GM18520 (cell line): ENCODE measurements at regions not wholly inside any gene's neighbourhood (a gene's known extent, or its start where the extent isn't known, plus 50 kb on each side); places are given as distances from the start of the nearest gene placed in this dataset.
"Not testable (repeated sequence)": the region's sequence is repeated elsewhere in the genome, so short reads cannot be mapped to it uniquely, and the experiment has no call there.

Source experiments
- ATAC-seq: cut with Tn5 transposase; IDR thresholded peaks from one replicate; pipeline ENCODE4 v1.9.1; 2021; ENCODE audit not compliant: unreplicated experiment

- no peak for ATAC-seq
Measured at GRCh38 chr1:55767171-55767570, 552.0 kb upstream of the USP24 start.

DNA sequence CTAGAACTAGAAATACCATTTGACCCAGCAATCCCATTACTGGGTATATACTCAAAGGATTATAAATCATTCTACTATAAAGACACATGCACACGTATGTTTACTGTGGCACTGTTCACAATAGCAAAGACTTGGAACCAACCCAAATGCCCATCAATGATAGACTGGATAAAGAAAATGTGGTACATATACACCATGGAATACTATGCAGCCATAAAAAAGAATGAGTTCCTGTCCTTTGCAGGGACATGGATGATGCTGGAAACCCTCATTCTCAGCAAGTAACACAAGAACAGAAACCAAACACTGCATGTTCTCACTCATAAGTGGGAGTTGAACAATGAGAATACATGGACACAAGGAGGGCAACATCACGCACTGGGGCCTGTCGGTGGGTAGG is 550.3 kb upstream of the USP24 start:
- not testable (repeated sequence) for ATAC-seq

GRCh38 chr1:55751776-55752175 is 536.6 kb upstream of the USP24 start:
- no peak for ATAC-seq

- ATAC-seq, result no peak
Measured at GRCh38 chr1:55750628-55750995, 535.4 kb upstream of the USP24 start.

DNA sequence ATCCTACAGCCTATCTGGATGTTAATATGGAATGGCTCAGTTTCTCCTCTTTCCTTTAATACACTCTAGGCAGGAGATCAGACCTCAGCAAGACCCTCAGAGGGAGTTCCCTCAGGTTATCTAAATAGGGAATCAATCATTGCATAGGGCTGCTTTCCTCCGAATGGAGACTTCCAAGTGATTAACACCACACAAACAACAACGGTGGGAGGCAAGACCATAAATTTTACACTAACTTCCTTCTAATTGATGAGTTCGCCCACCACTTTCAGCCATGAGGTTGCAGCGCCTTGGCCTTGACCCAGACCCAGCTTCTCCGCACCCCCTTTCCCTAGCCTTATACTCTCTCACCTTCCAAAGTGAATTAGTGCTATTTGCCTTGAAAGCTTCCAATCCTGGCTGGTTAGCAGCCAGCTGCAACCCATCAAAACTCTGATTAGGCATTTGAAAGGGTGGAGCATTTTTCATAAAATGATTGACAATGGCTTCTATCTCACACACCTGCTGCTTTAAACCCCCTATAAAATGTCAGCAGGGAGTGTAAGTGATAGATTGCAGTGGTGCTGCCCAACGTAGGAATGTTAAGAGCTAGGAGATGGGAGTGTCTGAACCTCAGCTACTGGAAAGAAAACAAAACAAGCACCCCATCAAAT is 534.9 kb upstream of the USP24 start:
- no peak for ATAC-seq

DNA sequence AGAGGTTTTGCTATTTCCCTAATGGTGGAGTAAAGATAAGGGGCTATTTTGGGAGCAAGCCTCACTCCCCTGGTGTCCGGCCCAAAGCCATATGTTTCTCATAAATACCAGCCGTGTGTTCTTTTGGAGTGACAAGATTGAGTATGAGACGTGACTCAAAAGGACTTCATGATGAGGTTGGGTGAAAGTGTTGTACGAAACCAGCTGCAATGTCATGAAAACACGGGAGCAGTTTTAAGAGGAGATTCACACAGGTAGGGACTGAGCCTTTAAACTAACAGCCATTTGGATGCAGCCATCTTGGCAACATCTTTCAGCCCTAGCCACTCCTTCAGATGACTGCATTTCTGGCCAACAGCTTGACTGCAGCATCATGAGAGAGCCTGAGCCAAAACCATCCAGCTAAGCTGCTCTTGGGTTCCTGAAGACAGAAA is 532.3 kb upstream of the USP24 start:
- ATAC-seq, result no peak

DNA sequence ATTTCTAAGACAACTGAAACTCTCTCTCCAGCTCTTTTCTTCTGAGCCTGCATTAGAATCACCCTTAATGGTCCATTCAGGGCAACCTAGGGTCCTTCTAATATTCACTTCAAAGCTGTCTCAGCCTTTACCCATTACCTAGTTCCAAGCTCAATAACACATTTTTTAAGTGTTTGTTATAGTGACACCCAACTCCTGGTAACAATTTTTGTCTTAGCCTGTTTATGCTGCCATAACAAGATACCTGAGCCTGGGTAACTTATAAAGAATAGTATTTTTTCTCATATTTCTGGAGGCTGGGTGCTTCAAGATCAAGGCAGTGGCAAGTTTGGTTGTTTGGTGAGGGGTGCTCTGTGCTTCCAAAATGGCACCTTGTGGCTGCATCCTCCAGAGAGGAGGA is 531.5 kb upstream of the USP24 start:
- ATAC-seq, result no peak

GRCh38 chr1:55741516-55741915 is 526.4 kb upstream of the USP24 start:
- no peak for ATAC-seq

DNA sequence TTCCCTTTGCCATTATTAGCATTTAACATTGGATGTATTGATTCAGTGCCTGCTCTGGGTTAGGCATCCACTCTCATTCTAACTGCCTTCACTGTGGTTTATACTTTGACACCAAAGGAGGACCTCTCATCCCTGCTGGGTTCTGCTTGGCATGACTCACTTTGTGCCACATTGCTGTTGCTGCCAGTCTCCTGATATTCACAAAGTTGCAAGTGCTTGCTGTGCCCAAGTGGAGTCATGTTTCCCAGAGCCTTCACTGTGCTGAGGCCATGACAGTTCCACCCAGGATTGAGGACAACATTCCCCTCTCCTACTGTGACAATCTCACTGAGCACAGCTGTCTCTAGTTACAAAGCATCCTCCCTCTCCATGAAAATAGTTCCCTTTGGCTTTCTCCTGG is 519.9 kb upstream of the USP24 start:
- ATAC-seq, result no peak

DNA sequence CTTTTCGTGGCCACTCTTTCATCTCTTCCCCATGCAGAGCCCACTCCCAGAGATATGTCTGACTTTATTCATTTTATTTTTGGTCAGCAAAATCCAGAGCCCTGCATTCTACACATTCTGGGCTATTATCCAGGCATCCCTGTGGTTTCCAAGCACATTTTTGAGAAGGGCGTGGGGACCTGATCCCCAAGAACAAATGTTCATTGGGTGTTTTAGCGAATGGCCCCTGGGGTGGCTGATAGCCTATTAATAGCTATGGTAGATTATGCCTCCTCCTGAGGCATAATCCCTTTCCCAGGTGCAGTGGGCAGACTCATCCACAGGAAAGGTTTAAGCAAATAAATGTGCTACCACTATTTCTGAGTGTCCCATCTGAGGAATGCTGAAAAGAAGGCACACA is 511.8 kb upstream of the USP24 start:
- ATAC-seq, result no peak

DNA sequence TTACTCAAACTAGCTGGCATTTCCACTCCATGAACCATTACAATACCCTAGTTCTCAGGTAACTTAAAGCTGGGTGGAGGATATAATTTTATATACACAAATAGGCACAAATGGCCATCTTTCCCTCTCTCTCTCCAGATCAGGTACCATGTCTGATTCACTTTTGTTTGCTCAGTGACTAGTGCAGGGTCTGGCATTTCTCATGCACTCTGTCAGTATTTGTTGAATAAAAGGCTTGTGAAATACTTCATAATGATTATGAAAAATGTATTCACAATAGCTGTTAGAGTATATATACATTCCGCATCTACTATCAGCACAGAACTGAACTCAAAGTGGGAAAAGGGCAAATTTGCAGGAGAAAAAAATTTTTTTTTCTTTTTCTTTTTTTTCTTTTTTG is 510.2 kb upstream of the USP24 start:
- ATAC-seq, result no peak

DNA sequence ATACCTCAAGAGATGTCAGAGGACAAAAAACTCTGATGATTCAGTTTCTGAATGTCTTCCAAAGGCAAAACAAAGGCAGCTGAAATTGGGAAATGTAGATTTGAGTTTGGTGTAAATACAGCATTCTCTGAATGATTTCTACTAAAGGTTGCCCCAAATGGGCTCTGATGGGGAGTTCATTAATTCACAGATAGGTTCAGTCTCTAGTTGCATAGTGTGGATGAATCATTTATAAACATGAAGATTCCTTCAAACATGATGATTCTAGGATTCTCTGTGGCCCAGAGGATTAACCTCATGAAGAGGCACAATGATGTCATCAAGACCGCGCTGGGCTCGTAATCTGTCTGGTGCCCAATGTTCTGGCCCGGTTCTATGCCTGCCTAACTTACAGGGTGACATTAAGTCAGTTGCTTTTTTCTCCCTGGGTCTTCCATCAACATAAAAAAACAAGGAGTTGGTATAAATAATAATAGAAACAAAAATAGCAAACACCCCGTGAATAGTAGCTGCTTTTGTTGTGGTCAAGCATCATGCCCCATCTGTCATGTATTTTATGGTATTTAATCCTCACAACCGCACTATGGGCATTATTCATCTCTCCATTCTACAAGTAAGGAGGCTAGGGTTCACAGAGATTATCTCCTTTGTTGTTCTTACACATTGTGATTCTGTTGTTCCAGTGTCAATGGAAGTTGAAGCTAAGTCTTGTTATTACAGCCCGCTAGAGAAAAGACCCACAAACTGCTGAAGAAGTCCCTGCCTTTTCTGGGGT is 509.6 kb upstream of the USP24 start:
- ATAC-seq, result no peak

GRCh38 chr1:55723001-55723400 is 507.8 kb upstream of the USP24 start:
- no peak for ATAC-seq

DNA sequence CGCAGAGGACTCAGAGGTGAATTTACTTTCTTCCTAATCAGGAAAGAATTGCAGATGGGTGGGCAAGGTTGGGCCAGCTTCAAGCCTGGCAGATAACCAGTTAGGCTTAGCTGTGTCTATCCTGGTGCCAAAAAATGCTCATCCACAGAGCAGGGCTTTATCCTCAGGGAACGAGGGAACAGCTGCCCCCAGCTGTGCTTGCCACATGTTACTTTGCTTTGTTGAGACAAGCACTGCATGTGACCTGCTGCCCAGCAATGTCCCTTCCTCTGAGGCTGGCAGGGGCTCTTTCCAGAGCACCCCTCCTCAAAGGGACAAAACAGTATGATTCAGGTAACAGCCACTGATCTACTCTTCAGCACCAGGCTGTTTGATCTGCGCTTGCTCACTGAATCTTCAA is 505.1 kb upstream of the USP24 start:
- ATAC-seq, result no peak

GRCh38 chr1:55718758-55719671 is 503.9 kb upstream of the USP24 start:
- no peak for ATAC-seq

GRCh38 chr1:55717111-55717510 is 501.9 kb upstream of the USP24 start:
- ATAC-seq, result no peak

- no peak for ATAC-seq
Measured at GRCh38 chr1:55716610-55717009, 501.4 kb upstream of the USP24 start.

DNA sequence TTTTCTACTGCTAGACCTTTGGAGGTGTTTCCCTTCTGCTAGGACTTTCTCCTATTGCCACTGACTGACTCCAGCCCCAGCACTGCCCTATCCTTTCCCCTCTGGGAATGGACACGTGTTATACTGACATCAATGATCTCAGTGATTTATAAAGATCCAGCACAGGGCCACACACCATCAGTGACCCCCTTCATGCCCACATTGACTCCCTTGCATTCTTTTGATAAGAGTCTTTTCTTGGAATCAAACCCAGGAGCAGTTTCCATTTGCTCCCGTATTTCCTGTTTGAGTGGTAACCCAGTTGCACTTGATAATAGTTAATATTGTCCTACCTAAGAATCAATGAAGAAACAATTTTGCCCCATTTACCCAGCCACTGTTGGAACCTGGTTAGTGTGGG is 501.0 kb upstream of the USP24 start:
- no peak for ATAC-seq

GRCh38 chr1:55714230-55714629 is 499.1 kb upstream of the USP24 start:
- no peak for ATAC-seq

DNA sequence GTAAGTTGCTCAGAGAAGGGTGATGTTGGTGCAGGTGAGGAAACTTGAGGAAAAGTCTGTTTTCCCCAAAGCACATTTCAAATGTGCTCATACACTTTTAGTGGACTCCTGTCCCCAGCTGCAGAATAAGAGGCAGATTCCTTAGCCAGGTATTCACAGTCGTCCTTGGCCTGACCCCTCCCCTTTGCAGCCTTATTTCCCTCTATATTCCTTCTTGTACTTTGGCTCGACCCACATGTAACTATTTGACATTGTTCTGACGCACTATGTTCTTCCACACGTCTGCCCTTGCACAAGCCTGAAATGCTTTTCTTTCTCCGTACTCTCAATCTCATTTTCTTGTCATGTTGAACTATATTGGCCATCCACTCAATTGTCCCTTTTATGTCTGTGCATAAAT is 498.4 kb upstream of the USP24 start:
- ATAC-seq, result no peak

DNA sequence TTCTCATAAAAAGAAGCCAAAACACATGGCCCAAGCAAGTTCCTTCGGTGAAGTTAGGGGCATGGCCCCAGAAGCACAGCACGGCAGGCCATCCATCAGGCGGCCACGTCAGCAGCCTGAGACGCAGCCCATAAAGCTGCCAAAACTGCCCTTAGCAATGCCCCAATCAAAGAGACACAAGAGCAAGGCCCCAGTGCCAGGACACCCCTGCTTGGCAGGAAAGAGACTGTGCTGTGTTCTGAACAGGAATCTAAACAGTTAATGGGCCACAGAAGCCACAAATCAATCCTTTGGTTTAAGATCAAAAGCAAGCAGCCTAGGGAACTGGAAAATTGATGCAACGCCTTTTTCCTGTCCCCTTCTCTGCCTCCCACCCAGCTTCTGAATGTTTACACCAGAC is 497.0 kb upstream of the USP24 start:
- no peak for ATAC-seq

GRCh38 chr1:55708781-55709180 is 493.6 kb upstream of the USP24 start:
- no peak for ATAC-seq
